Body of pancreas (tissue), 4 donors: ENCODE measurements at regions not wholly inside any gene's neighbourhood (a gene's known extent, or its start where the extent isn't known, plus 50 kb on each side); places are given as distances from the start of the nearest gene placed in this dataset.

Experiments used
- CTCF ChIP-seq, 7 experiments: fragments of 450-650 bp in 4 of 7; fragments of 200-600 bp in 3 of 7; sonication (generic) in 3 of 7; IDR thresholded peaks; one replicate each; pipeline ENCODE4 v1.5.1; 2016 to 2019; ENCODE audit warnings: antibody characterized with exemption in 7 of 7
- POLR2A ChIP-seq, 3 donors: fragments of 450-650 bp; IDR thresholded peaks; one replicate each; pipeline ENCODE4 v1.6.1; 2016; ENCODE audit warnings: antibody characterized with exemption in 3 of 3, mild to moderate bottlenecking in 2 of 3

DNA sequence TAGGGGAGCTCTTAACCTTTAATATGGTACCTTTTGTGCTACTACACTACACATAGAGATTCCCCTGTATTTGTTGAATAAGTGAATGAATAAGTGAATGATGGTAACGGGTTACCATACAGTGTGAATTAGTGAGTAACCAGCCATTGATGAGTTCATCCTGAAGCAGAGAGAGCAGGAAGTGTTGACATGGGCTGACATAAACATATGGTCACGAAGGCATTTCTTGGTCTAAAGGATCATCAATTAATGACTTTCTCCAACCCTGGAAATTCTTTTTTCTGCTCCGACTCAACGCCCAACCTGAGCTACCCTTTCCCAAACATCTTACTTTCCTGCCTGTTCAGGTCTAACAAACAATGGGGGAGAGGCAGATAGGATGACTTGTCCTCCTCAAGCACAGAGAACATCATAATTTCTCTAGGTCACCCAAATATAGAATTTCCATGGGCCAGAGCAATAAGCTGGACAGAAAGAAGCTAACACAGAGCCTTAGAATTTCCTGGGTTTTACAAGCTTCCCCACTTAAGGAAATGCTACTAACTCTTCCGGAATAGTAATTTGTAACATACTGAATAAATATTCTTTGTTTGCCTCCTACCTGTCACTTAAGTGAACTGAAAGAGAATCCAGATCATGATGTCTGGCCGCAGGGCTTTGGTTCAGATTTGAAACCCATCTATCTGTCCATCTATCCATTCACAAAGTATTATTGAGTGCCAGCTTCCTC is 114.7 kb upstream of the NGF start:
- TF ChIP-seq CTCF (IDR thresholded peaks at IDR 0.05), result no peak
- no peak for TF ChIP-seq POLR2A (IDR thresholded peaks at IDR 0.05)
